ENCODE measurements at regions not wholly inside any gene's neighbourhood (a gene's known extent, or its start where the extent isn't known, plus 50 kb on each side); places are given as distances from the start of the nearest gene placed in this dataset.

DNA sequence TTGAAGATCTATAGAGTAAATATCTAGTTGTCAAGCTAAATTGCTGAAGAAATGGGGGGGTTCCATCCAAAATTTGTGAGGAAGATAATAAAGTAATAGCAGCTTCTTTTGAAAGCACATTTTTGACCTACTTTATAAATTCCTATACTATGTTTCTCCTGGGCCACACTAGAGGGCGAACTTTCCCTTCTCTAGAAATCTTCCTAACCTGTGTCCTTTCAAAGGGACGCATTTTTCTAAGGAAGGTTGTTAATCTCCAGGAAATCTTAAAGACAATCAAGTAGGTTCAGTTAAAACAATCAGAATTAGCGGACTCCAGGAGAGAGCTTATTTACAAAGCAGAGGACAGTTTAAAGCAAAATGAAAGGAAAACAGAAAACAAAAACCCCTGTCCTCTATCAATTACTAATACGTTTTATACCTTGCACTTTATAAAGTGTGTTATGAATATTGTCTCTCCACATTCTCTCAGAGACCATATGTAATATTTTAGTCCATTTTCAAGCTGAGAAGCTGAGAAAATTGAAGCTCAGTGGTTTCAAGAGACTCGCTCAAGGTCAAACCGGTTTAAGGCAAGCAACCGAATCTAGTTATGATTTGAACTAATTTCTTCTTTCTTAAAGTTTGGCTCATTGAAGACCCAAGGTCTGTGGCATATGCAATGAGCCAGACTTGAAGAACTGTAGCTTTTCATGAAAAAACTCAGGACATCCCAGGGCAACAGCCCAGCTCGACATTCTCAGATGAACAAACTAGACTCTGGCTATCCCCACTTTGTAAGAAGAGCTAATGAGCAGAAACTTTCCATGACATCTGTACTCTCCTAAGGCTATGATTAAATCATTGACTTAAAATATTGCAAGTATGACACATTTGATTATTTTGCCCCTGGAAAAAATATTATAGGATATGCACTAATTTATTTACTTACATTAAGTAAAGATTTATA lies 273.6 kb downstream of the PAX3 start:
- Histone ChIP-seq H4K20me1 (ENCODE audit: insufficient read depth, low read length) (no peaks in the 10 kb centered on the region), H3K9ac (ENCODE audit: low read depth, low read length) (no peak overlapping the region), H3K4me3 (ENCODE audit: insufficient read depth, low read depth, low read length) (no peak overlapping the region), H2BK20ac (ENCODE audit: low read depth, low read length) (no peak overlapping the region), H3K36me3 (ENCODE audit: control insufficient read depth, insufficient read depth, low read length) (no peaks in the 10 kb centered on the region), H3K14ac (replicated peaks; ENCODE audit: low read depth, low read length) (no peak overlapping the region), H3K4me2 (ENCODE audit: low read depth, low read length) (no peak overlapping the region), H2BK15ac (ENCODE audit: low read depth, low read length) (no peak overlapping the region), H2AFZ (replicated peaks; ENCODE audit: low read length, poor library complexity) (no peak overlapping the region), H2AK5ac (ENCODE audit: low read depth, low read length) (no peak overlapping the region), H3K4me1 (ENCODE audit: control insufficient read depth, insufficient read depth, low read length) (no peaks in the 10 kb centered on the region), H4K8ac (ENCODE audit: low read depth in 2 of 2, low read length in 2 of 2) (no peak overlapping the region), H3K27ac (ENCODE audit: insufficient read depth, low read length) (no peak overlapping the region), H3K23ac (ENCODE audit: low read depth, low read length) (no peak overlapping the region), H3K4ac (ENCODE audit: low read depth, low read length) (no peak overlapping the region), H4K91ac (ENCODE audit: insufficient read depth, low read depth, low read length) (no peak overlapping the region), H2BK120ac (ENCODE audit: low read depth, low read length) (no peak overlapping the region), H3K9me3 (ENCODE audit: control insufficient read depth, insufficient read depth, low read length) (no peaks in the 10 kb centered on the region), H2BK5ac (ENCODE audit: low read depth, low read length, poor library complexity, severe bottlenecking) (no peak overlapping the region), H3K18ac (ENCODE audit: low read depth, low read length) (no peak overlapping the region), H3K9me1 (ENCODE audit: insufficient read depth, low read length) (no peaks in the 10 kb centered on the region), H2AK9ac (replicated peaks; ENCODE audit: low read depth, low read length, poor library complexity) (no peak overlapping the region), H3K27me3 (ENCODE audit: control insufficient read depth, insufficient read depth, low read length) (peaks cover 5% of the 10 kb centered on the region), H4K5ac (ENCODE audit: low read depth, low read length) (no peak overlapping the region), H3K79me1 (ENCODE audit: low read depth in 1 of 2, low read length in 2 of 2) (no peaks in the 10 kb centered on the region), H3K56ac (ENCODE audit: extremely low read depth, insufficient read depth, low read length) (no peak overlapping the region)
- no TSS peak for BruUV-seq (replicated peaks)
- ATAC-seq (ENCODE audit: low read depth) (peak; percentile 83), DNase-seq (peak; percentile 42)
- intact Hi-C loops (cut with micrococcal nuclease) = loop anchor here (1.0 kb wide), 1 partner anchor 588 kb away; no protein-coding TSS in a partner anchor
- in situ Hi-C loops (cut with MboI; ENCODE audit: low sequenced_read_pairs) = no loop called here
- WGBS, 2 experiments (ENCODE audit: extremely low coverage in 2 of 2, insufficient read length in 1 of 2) = 50% methylated on average over 2 of the region's 8 CpGs; no CpG with 5 or more reads in 1 of the 2 experiments
- ChIA-PET POLR2A (ENCODE audit: unreplicated experiment) (no interaction called here), CTCF (interaction anchor here (0.5 to 3.1 kb wide), 18 partner anchors 10 to 1363 kb away, joined by 3 to 29 read pairs (median 4); no protein-coding TSS in a partner anchor)
- dilution Hi-C loops (cut with HindIII; ENCODE audit: low sequenced_read_pairs, unreplicated experiment) = no loop called here
- TF ChIP-seq FOS (IDR thresholded peaks at IDR 0.05; ENCODE audit: low read depth, low read length) (no peak), RFX5 (IDR thresholded peaks at IDR 0.05; ENCODE audit: low read depth, low read length) (no peak), RAD21 (IDR thresholded peaks at IDR 0.05; ENCODE audit: low read length) (peak; percentile 51), BHLHE40 (IDR thresholded peaks at IDR 0.05; ENCODE audit: low read depth, low read length) (no peak), MXI1 (IDR thresholded peaks at IDR 0.05; ENCODE audit: borderline replicate concordance, low read depth, low read length) (no peak), MAFK (IDR thresholded peaks at IDR 0.05; ENCODE audit: low read depth, low read length) (no peak), CEBPB (IDR thresholded peaks at IDR 0.05; ENCODE audit: low read depth, low read length) (no peak), CHD1 (IDR thresholded peaks at IDR 0.05; ENCODE audit: low read depth, low read length) (no peak), SMC3 (IDR thresholded peaks at IDR 0.05; ENCODE audit: low read depth, low read length) (no peak), NFE2L2 (IDR thresholded peaks at IDR 0.05; ENCODE audit: low read depth, low read length) (no peak), RCOR1 (IDR thresholded peaks at IDR 0.05; ENCODE audit: insufficient replicate concordance, low read length) (no peak), MAZ (IDR thresholded peaks at IDR 0.05; ENCODE audit: borderline replicate concordance, low read depth, low read length) (no peak), POLR2A (IDR thresholded peaks at IDR 0.05; ENCODE audit: low read depth, low read length) (no peak), ELK1 (IDR thresholded peaks at IDR 0.05; ENCODE audit: borderline replicate concordance, low read depth, low read length) (no peak)
- TF ChIP-seq, protein P1, sequence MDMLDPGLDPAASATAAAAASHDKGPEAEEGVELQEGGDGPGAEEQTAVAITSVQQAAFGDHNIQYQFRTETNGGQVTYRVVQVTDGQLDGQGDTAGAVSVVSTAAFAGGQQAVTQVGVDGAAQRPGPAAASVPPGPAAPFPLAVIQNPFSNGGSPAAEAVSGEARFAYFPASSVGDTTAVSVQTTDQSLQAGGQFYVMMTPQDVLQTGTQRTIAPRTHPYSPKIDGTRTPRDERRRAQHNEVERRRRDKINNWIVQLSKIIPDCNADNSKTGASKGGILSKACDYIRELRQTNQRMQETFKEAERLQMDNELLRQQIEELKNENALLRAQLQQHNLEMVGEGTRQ (IDR thresholded peaks at IDR 0.05; ENCODE audit: low read depth, low read length) = no peak
